HCT116 (cell line): ENCODE measurements at regions not wholly inside any gene's neighbourhood (a gene's known extent, or its start where the extent isn't known, plus 50 kb on each side); places are given as distances from the start of the nearest gene placed in this dataset.

Experiments used
- ATAC-seq: fragments of 200-7000 bp; cut with Tn5 transposase; 2 replicates; pipeline ENCODE4 v1.9.1; 2020; ENCODE audit warnings: mild to moderate bottlenecking, moderate library complexity
- BruUV-seq: library from RNA; stranded (reverse); fragments of 400-500 nt; replicated peaks from 2 replicates; lab custom pipeline; 2021; lab: Mats Ljungman, UMichigan
- CTCF ChIA-PET: fragments of 300-600 bp; sonication (Branson Sonifier 250); formaldehyde crosslinking; loops from one replicate; lab custom pipeline; 2021; ENCODE audit warnings: antibody characterized with exemption; lab: Charles Lee
- POLR2A ChIA-PET: fragments of 300-600, 350-600 bp; sonication (Branson Sonifier 250); formaldehyde crosslinking; loops from one replicate; lab custom pipeline; 2021; ENCODE audit warnings: antibody characterized with exemption; lab: Charles Lee
- RAD21 ChIA-PET, 2 experiments: fragments of 300-600 bp; sonication (Branson Sonifier 250); formaldehyde crosslinking; loops; one replicate each; lab custom pipeline; 2023; ENCODE audit warnings: low total read pairs in 2 of 2; ENCODE audit not compliant: uncharacterized antibody in 2 of 2, unreplicated experiment in 2 of 2, low non-redundant PET in 1 of 2; lab: Charles Lee
- DNase-seq: peaks from one replicate; pipeline ENCODE4 v3.0.0-alpha.2; 2010; ENCODE audit warnings: low read depth, low spot score
- H2AFZ ChIP-seq: fragments of 200-600 bp; shearing (Covaris generic), sonication (generic); 2 replicates; pipeline ENCODE4 v1.6.1; 2017; ENCODE audit warnings: low read depth, mixed run types, mixed read lengths, antibody characterized with exemption, low read length; ENCODE audit not compliant: poor library complexity, severe bottlenecking
- H3K27ac ChIP-seq: 2 replicates; pipeline ENCODE4 v1.5.1; 2012; ENCODE audit warnings: low read depth, low read length
- H3K27me3 ChIP-seq: fragments of 200-600 bp; sonication (generic); 2 replicates; pipeline ENCODE4 v1.6.1; 2016; ENCODE audit warnings: mixed run types, low read length, mixed read lengths; ENCODE audit not compliant: insufficient read depth
- H3K36me3 ChIP-seq, 2 experiments: fragments of 200-500 bp in 1 of 2; fragments of 200-600 bp in 1 of 2; sonication (Bioruptor generic) in 1 of 2; sonication (generic) in 1 of 2; 2 replicates each; pipeline versions ENCODE4 v1.5.1 to v1.6.1; 2014 to 2016; ENCODE audit warnings: low read length in 2 of 2, inconsistent platforms in 1 of 2, mixed read lengths in 1 of 2, mixed run types in 1 of 2; ENCODE audit not compliant: insufficient read depth in 2 of 2, control insufficient read depth in 1 of 2
- H3K4me1 ChIP-seq, 2 experiments: fragments of 200-600 bp in 1 of 2; sonication (generic) in 1 of 2; 2 replicates each; pipeline versions ENCODE4 v1.5.1 to v1.6.1; 2012 to 2017; ENCODE audit warnings: low read length in 2 of 2, inconsistent platforms in 1 of 2, mild to moderate bottlenecking in 1 of 2, mixed read lengths in 1 of 2, mixed run types in 1 of 2, moderate library complexity in 1 of 2; ENCODE audit not compliant: insufficient read depth in 2 of 2, control insufficient read depth in 1 of 2
- H3K4me2 ChIP-seq: fragments of 200-600 bp; sonication (generic); 2 replicates; pipeline ENCODE4 v1.6.1; 2017; ENCODE audit warnings: mixed run types, low read length, mixed read lengths
- H3K4me3 ChIP-seq, 2 experiments: fragments of 200-600 bp in 1 of 2; sonication (generic) in 1 of 2; replicated peaks in 1 of 2; 2 replicates each; pipeline ENCODE4 v1.5.1; 2011 to 2016; ENCODE audit warnings: low read length in 2 of 2, control low read depth in 1 of 2, low read depth in 1 of 2, mild to moderate bottlenecking in 1 of 2, mixed read lengths in 1 of 2, mixed run types in 1 of 2
- H3K79me2 ChIP-seq: fragments of 200-600 bp; sonication (generic); 2 replicates; pipeline ENCODE4 v1.6.1; 2017; ENCODE audit warnings: mild to moderate bottlenecking, mixed run types, low read length, moderate library complexity, mixed read lengths; ENCODE audit not compliant: insufficient read depth
- H3K9ac ChIP-seq: fragments of 200-600 bp; sonication (generic); 2 replicates; pipeline ENCODE4 v1.6.1; 2016; ENCODE audit warnings: low read length, mixed read lengths
- H3K9me2 ChIP-seq: fragments of 200-600 bp; sonication (generic), shearing (Covaris generic); 2 replicates; pipeline ENCODE4 v1.6.1; 2017; ENCODE audit warnings: mixed run types, mild to moderate bottlenecking, moderate library complexity; ENCODE audit not compliant: insufficient read depth
- H3K9me3 ChIP-seq, 2 experiments: fragments of 200-500 bp in 1 of 2; fragments of 200-600 bp in 1 of 2; sonication (Bioruptor generic) in 1 of 2; sonication (generic) in 1 of 2; 2 replicates each; pipeline ENCODE4 v1.6.1; 2014 to 2017; ENCODE audit warnings: low read length in 2 of 2, mixed read lengths in 2 of 2, inconsistent platforms in 1 of 2, low read depth in 1 of 2, mild to moderate bottlenecking in 1 of 2, mixed run types in 1 of 2, moderate library complexity in 1 of 2; ENCODE audit not compliant: control insufficient read depth in 1 of 2, insufficient read depth in 1 of 2
- H4K20me1 ChIP-seq: fragments of 200-600 bp; sonication (generic), shearing (Covaris generic); 2 replicates; pipeline ENCODE4 v1.6.1; 2017; ENCODE audit warnings: mixed run types, mild to moderate bottlenecking, moderate library complexity; ENCODE audit not compliant: insufficient read depth
- ATF3 ChIP-seq: IDR thresholded peaks from 2 replicates; pipeline ENCODE4 v1.6.1; 2012
- CBX3 ChIP-seq: IDR thresholded peaks from 2 replicates; pipeline ENCODE4 v1.6.1; 2012; ENCODE audit warnings: low read depth
- CEBPB ChIP-seq: IDR thresholded peaks from 2 replicates; pipeline ENCODE4 v1.6.1; 2012; ENCODE audit warnings: low read depth
- CTCF ChIP-seq, 3 experiments: fragments of 200-600 bp in 1 of 3; sonication (generic) in 1 of 3; IDR thresholded peaks in 2 of 3; conservative IDR thresholded peaks in 1 of 3; 2 replicates each; pipeline ENCODE4 v1.5.1; 2012 to 2017; ENCODE audit warnings: low read depth in 2 of 3, low read length in 2 of 3, antibody characterized with exemption in 1 of 3, borderline replicate concordance in 1 of 3, control low read depth in 1 of 3, mild to moderate bottlenecking in 1 of 3, mixed read lengths in 1 of 3, mixed run types in 1 of 3, moderate library complexity in 1 of 3; ENCODE audit not compliant: insufficient read depth in 1 of 3
- ELF1 ChIP-seq: IDR thresholded peaks from 2 replicates; pipeline ENCODE4 v1.6.1; 2012; ENCODE audit warnings: low read depth, borderline replicate concordance
- EZH2 ChIP-seq: fragments of 200-600 bp; sonication (generic); IDR thresholded peaks from 2 replicates; pipeline ENCODE4 v1.6.1; 2017; ENCODE audit warnings: antibody characterized with exemption, mixed run types
- EZH2phosphoT487 ChIP-seq: fragments of 200-600 bp; IDR thresholded peaks from 2 replicates; pipeline ENCODE4 v1.6.1; 2018; ENCODE audit warnings: antibody characterized with exemption, borderline replicate concordance
- FOSL1 ChIP-seq: IDR thresholded peaks from 2 replicates; pipeline ENCODE4 v1.6.1; 2012; ENCODE audit warnings: low read depth
- JUND ChIP-seq: IDR thresholded peaks from 2 replicates; pipeline ENCODE4 v1.6.1; 2012
- MAX ChIP-seq: IDR thresholded peaks from 2 replicates; pipeline ENCODE4 v1.6.1; 2012
- POLR2A ChIP-seq: IDR thresholded peaks from 2 replicates; pipeline ENCODE4 v1.7.0; 2011; ENCODE audit warnings: borderline replicate concordance; ENCODE audit not compliant: insufficient read depth, insufficient read length; ENCODE audit errors: extremely low read depth
- REST ChIP-seq: IDR thresholded peaks from 2 replicates; pipeline ENCODE4 v1.6.1; 2012; ENCODE audit warnings: low read depth
- SIN3A ChIP-seq: IDR thresholded peaks from 2 replicates; pipeline ENCODE4 v1.6.1; 2012; ENCODE audit warnings: low read depth
- SP1 ChIP-seq: IDR thresholded peaks from 2 replicates; pipeline ENCODE4 v1.6.1; 2012; ENCODE audit warnings: low read depth
- SRF ChIP-seq: IDR thresholded peaks from 2 replicates; pipeline ENCODE4 v1.6.1; 2012; ENCODE audit warnings: low read depth
- TCF7L2 ChIP-seq: IDR thresholded peaks from 2 replicates; pipeline ENCODE4 v1.7.0; 2011; ENCODE audit warnings: borderline replicate concordance, inconsistent platforms; ENCODE audit not compliant: insufficient read depth, insufficient read length; ENCODE audit errors: extremely low read depth
- YY1 ChIP-seq: IDR thresholded peaks from 2 replicates; pipeline ENCODE4 v1.6.1; 2011; ENCODE audit warnings: low read length, low read depth, moderate library complexity, mild to moderate bottlenecking; ENCODE audit not compliant: insufficient replicate concordance; ENCODE audit errors: extremely low read depth
- ZBTB33 ChIP-seq: IDR thresholded peaks from 2 replicates; pipeline ENCODE4 v1.6.1; 2011; ENCODE audit warnings: mild to moderate bottlenecking, low read length, moderate library complexity; ENCODE audit not compliant: insufficient replicate concordance; ENCODE audit errors: extremely low read depth
- ZFX ChIP-seq: fragments of 450-650 bp; IDR thresholded peaks from 2 replicates; pipeline ENCODE4 v1.6.1; 2017
- ZNF274 ChIP-seq: fragments of 200-500 bp; sonication (Bioruptor generic); IDR thresholded peaks from 2 replicates; pipeline ENCODE4 v1.6.1; 2014; ENCODE audit warnings: mild to moderate bottlenecking, low read depth, low read length, inconsistent platforms
- intact Hi-C: fragments of 100-400 bp; cut with micrococcal nuclease; formaldehyde crosslinking; loops from 2 replicates; pipeline ENCODE4 v1.10.0; 2022

- no peaks in the 10 kb centered on the region for H3K27me3 ChIP-seq
- ChIA-PET POLR2A (no interaction called here), RAD21 (no interaction called here), CTCF (no interaction called here)
- no peaks in the 10 kb centered on the region for H4K20me1 ChIP-seq
- BruUV-seq, result no TSS peak
- H3K79me2 ChIP-seq, result no peaks in the 10 kb centered on the region
- peaks cover 0 to 10% of the 10 kb centered on the region in 2 experiments; a peak in 1 of 4 replicates for H3K9me3 ChIP-seq
- no peaks in the 10 kb centered on the region for H3K36me3 ChIP-seq
- ATAC-seq, result no peak
- no peak overlapping the region for H3K9ac ChIP-seq
- H2AFZ ChIP-seq, result no peak overlapping the region
- no peaks in the 10 kb centered on the region for H3K4me1 ChIP-seq
- H3K4me3 ChIP-seq, result no peak overlapping the region
- no peak overlapping the region for H3K27ac ChIP-seq
- DNase-seq, result no peak
- TF ChIP-seq CTCF (IDR thresholded peaks at IDR 0.05 in 2 of 3, conservative IDR thresholded peaks at IDR 0.05 in 1 of 3; ENCODE audit: borderline replicate concordance in 1 of 3, insufficient read depth in 1 of 3, low read depth in 2 of 3, low read length in 2 of 3) (no peak), ZFX (no peak), SRF (no peak), ELF1 (no peak), EZH2phosphoT487 (no peak), YY1 (no peak), POLR2A (no peak), TCF7L2 (no peak), FOSL1 (no peak), EZH2 (no peak), SIN3A (no peak), JUND (no peak), SP1 (no peak), ZBTB33 (no peak), MAX (no peak), CBX3 (no peak), CEBPB (no peak), ZNF274 (no peak), ATF3 (no peak), REST (no peak)
- intact Hi-C loops, result no loop called here
- no peaks in the 10 kb centered on the region for H3K9me2 ChIP-seq
- no peak overlapping the region for H3K4me2 ChIP-seq
Measured at GRCh38 chr12:5138256-5138655, 94.6 kb downstream of the KCNA5 start.
